Lower lobe of right lung (tissue), 2 donors: ENCODE measurements at regions not wholly inside any gene's neighbourhood (a gene's known extent, or its start where the extent isn't known, plus 50 kb on each side); places are given as distances from the start of the nearest gene placed in this dataset.

Experiments used
- ATAC-seq, 2 donors: fragments of 200-7000 bp; cut with Tn5 transposase; one replicate each; pipeline ENCODE4 v1.9.1; 2020 to 2022; ENCODE audit warnings: mild to moderate bottlenecking in 2 of 2, moderate library complexity in 2 of 2
- DNase-seq: peaks from one replicate; pipeline ENCODE4 v3.0.0-alpha.2; 2020
- H3K27ac ChIP-seq: fragments of 200-600 bp; one replicate; pipeline ENCODE4 v1.8.0; 2022
- H3K27me3 ChIP-seq: fragments of 200-600 bp; one replicate; pipeline ENCODE4 v1.8.0; 2022; ENCODE audit warnings: low read depth
- H3K36me3 ChIP-seq: fragments of 200-600 bp; one replicate; pipeline ENCODE4 v1.8.0; 2022; ENCODE audit warnings: mild to moderate bottlenecking
- H3K4me1 ChIP-seq: fragments of 200-600 bp; one replicate; pipeline ENCODE4 v1.8.0; 2022
- H3K4me3 ChIP-seq: fragments of 200-600 bp; one replicate; pipeline ENCODE4 v1.8.0; 2022; ENCODE audit warnings: mild to moderate bottlenecking
- H3K9me3 ChIP-seq: fragments of 200-600 bp; one replicate; pipeline ENCODE4 v1.8.0; 2022
- CTCF ChIP-seq: fragments of 200-600 bp; IDR thresholded peaks from one replicate; pipeline ENCODE4 v1.8.0; 2022; ENCODE audit warnings: antibody characterized with exemption, mild to moderate bottlenecking
- intact Hi-C: fragments of 100-400 bp; cut with DNase I; formaldehyde crosslinking; loops from one replicate; pipeline ENCODE4 v1.11.0; 2022
- donor health status: DM: no; HTN: yes; CAD: no; lungs with severe emphysema.

GRCh38 chr17:77378318-77379064, 237.7 kb downstream of the SEC14L1 start:
- TF ChIP-seq CTCF: no peak
- H3K36me3 ChIP-seq: no peaks in the 10 kb centered on the region
- no peak overlapping the region for H3K27ac ChIP-seq
- H3K9me3 ChIP-seq: no peaks in the 10 kb centered on the region
- H3K27me3 ChIP-seq: no peaks in the 10 kb centered on the region
- DNase-seq: no peak
- peaks cover 93% of the 10 kb centered on the region for H3K4me1 ChIP-seq
- no peak for ATAC-seq
- intact Hi-C loops: no loop called here
- H3K4me3 ChIP-seq: no peak overlapping the region

- Histone ChIP-seq H3K4me3 (no peak overlapping the region), H3K4me1 (peaks cover 98% of the 10 kb centered on the region), H3K27ac (no peak overlapping the region), H3K27me3 (no peaks in the 10 kb centered on the region), H3K36me3 (no peaks in the 10 kb centered on the region), H3K9me3 (no peaks in the 10 kb centered on the region)
- ATAC-seq: no peak
- TF ChIP-seq CTCF: no peak
- no peak for DNase-seq
- intact Hi-C loops: no loop called here
These were observed 238.3 kb downstream of the SEC14L1 start for GRCh38 chr17:77379065-77379428.

GRCh38 chr17:77379832-77380231, 239.1 kb downstream of the SEC14L1 start:
- Histone ChIP-seq H3K4me3 (no peak overlapping the region), H3K9me3 (no peaks in the 10 kb centered on the region), H3K27me3 (no peaks in the 10 kb centered on the region), H3K4me1 (peaks cover 95% of the 10 kb centered on the region), H3K36me3 (no peaks in the 10 kb centered on the region), H3K27ac (peak overlapping the region; percentile 31)
- DNase-seq (no peak), ATAC-seq (no peak)
- no peak for TF ChIP-seq CTCF
- intact Hi-C loops: no loop called here

GRCh38 chr17:77380395-77381184, 239.8 kb downstream of the SEC14L1 start:
- Histone ChIP-seq H3K36me3 (no peaks in the 10 kb centered on the region), H3K27me3 (no peaks in the 10 kb centered on the region), H3K27ac (peak overlapping the region; percentile 3), H3K9me3 (no peaks in the 10 kb centered on the region), H3K4me3 (no peak overlapping the region), H3K4me1 (peaks cover 95% of the 10 kb centered on the region)
- no peak for TF ChIP-seq CTCF
- DNase-seq (no peak), ATAC-seq (no peak)
- intact Hi-C loops: no loop called here

- H3K27me3 ChIP-seq: no peaks in the 10 kb centered on the region
- TF ChIP-seq CTCF: no peak
- no peak overlapping the region for H3K27ac ChIP-seq
- H3K4me3 ChIP-seq: no peak overlapping the region
- intact Hi-C loops: no loop called here
- H3K4me1 ChIP-seq: peaks cover 95% of the 10 kb centered on the region
- no peaks in the 10 kb centered on the region for H3K9me3 ChIP-seq
- no peaks in the 10 kb centered on the region for H3K36me3 ChIP-seq
- no peak for ATAC-seq
- DNase-seq: no peak
These were observed 240.5 kb downstream of the SEC14L1 start for GRCh38 chr17:77381185-77381700.
